GM12864 (cell line): ENCODE measurements at regions not wholly inside any gene's neighbourhood (a gene's known extent, or its start where the extent isn't known, plus 50 kb on each side); places are given as distances from the start of the nearest gene placed in this dataset.

Experiments
- DNase-seq: peaks from one replicate; pipeline ENCODE4 v3.0.0-alpha.2; 2011; ENCODE audit warnings: low read depth
- H3K4me3 ChIP-seq: 2 replicates; pipeline ENCODE4 v1.5.1; 2011; ENCODE audit warnings: mild to moderate bottlenecking, low read depth, low read length, control low read depth
- CTCF ChIP-seq: IDR thresholded peaks from 2 replicates; pipeline ENCODE4 v1.5.1; 2011; ENCODE audit warnings: low read depth, mild to moderate bottlenecking, moderate library complexity, low read length, control low read depth, inconsistent platforms; ENCODE audit errors: missing control alignments

GRCh38 chr5:7186818-7187217 is 209.1 kb upstream of the ADCY2 start:
- no peak for TF ChIP-seq CTCF

GRCh38 chr5:7190712-7191250 is 205.2 kb upstream of the ADCY2 start:
- DNase-seq = no peak
- no peak for TF ChIP-seq CTCF
- H3K4me3 ChIP-seq = no peak overlapping the region

More at GRCh38 chr5:7186818-7187217, 209.1 kb upstream of the ADCY2 start:
- no peak overlapping the region for H3K4me3 ChIP-seq
- DNase-seq = no peak

- TF ChIP-seq CTCF = no peak
- no peak overlapping the region for H3K4me3 ChIP-seq
- DNase-seq = no peak
Observed at GRCh38 chr5:7192016-7192415, 203.9 kb upstream of the ADCY2 start.

- no peak for TF ChIP-seq CTCF
- no peak overlapping the region for H3K4me3 ChIP-seq
- DNase-seq = no peak
Observed at GRCh38 chr5:7202846-7203245, 193.1 kb upstream of the ADCY2 start.

GRCh38 chr5:7207979-7208378 is 188.0 kb upstream of the ADCY2 start:
- H3K4me3 ChIP-seq = no peak overlapping the region
- TF ChIP-seq CTCF = no peak
- DNase-seq = no peak

GRCh38 chr5:7208938-7209337 is 187.0 kb upstream of the ADCY2 start:
- TF ChIP-seq CTCF = no peak
- no peak overlapping the region for H3K4me3 ChIP-seq
- DNase-seq = no peak

GRCh38 chr5:7209658-7210057 is 186.3 kb upstream of the ADCY2 start:
- TF ChIP-seq CTCF = no peak
- no peak for DNase-seq
- no peak overlapping the region for H3K4me3 ChIP-seq
